ENCODE measurements at regions not wholly inside any gene's neighbourhood (a gene's known extent, or its start where the extent isn't known, plus 50 kb on each side); places are given as distances from the start of the nearest gene placed in this dataset.

DNA sequence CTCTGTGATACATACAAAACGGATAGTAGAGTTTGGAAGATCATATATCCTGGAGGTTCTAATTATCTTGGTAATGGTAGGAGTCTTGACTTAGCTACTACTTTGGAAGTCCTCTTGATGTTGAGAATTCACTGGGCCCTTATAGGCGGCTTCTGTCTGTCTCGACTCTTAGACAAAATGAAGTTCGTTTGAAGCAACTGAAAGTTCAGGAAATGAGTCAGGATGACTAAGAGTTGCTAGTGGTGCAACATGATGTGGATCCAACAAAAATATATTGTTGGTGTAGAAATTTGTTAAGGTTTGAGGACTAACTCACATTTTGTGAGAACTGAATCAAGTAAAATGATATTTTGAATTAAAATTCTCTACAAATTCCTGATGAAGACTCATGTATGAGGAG, 272.7 kb downstream of the AEBP2 start:
- TF ChIP-seq CTCF (IDR thresholded peaks at IDR 0.05; ENCODE audit: low read depth, low read length, poor library complexity, severe bottlenecking) (no peak), EZH2phosphoT487 (IDR thresholded peaks at IDR 0.05; ENCODE audit: borderline replicate concordance, low read length) (no peak)
